ENCODE measurements at regions not wholly inside any gene's neighbourhood (a gene's known extent, or its start where the extent isn't known, plus 50 kb on each side); places are given as distances from the start of the nearest gene placed in this dataset.

DNA sequence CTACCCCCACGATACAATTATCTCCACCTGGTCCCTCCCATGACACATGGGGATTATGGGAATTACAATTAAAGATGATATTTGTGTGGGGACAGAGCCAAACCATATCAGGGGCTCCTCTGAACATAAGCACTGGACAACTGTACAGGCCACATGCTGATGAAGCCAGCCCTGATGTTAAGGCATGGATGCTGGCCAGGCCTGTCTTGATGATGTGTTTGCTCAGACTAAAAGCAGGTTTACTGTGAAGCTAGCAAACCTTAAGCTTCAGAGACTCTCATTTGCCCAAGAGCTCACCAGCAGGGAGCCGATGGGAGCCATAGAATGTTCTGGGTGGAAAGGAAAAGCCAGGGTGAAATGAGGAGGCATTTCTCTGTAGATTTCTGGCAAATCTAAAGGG lies 135.3 kb upstream of the KCNK1 start:
- TF ChIP-seq CTCF (conservative IDR thresholded peaks at IDR 0.05) (no peak), ZFX (IDR thresholded peaks at IDR 0.05) (no peak)

Measured in C4-2B (cell line).